22Rv1 (cell line): ENCODE measurements at regions not wholly inside any gene's neighbourhood (a gene's known extent, or its start where the extent isn't known, plus 50 kb on each side); places are given as distances from the start of the nearest gene placed in this dataset.

ENCODE experiments used
- ZFX ChIP-seq: fragments of 450-650 bp; IDR thresholded peaks from 2 replicates; pipeline ENCODE4 v1.6.1; 2017; ENCODE audit warnings: antibody characterized with exemption, borderline replicate concordance
- TF ChIP-seq, protein P1 (sequence below): fragments of 450-650 bp; IDR thresholded peaks from 2 replicates; pipeline ENCODE4 v1.5.1; 2017; ENCODE audit warnings: mild to moderate bottlenecking

DNA sequence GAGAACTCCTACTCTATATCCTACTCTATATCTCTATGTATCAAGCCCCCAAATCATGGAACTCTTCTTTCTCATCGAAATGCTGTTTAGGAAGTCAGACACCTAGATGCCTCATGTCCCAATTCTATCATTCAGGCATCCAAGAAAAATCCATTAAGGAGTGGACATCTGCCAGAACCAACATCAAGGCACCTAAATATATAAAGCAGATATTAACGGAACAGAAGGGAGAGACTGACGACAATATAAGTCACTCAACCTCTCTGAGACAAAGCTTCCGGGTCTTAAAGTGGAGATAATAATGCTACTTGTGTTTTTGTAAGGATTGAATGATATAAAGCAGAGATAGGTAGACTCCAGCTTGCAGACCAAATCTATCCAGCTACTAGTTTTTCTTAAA, 241.5 kb downstream of the NFATC2 start:
- TF ChIP-seq, protein P1, sequence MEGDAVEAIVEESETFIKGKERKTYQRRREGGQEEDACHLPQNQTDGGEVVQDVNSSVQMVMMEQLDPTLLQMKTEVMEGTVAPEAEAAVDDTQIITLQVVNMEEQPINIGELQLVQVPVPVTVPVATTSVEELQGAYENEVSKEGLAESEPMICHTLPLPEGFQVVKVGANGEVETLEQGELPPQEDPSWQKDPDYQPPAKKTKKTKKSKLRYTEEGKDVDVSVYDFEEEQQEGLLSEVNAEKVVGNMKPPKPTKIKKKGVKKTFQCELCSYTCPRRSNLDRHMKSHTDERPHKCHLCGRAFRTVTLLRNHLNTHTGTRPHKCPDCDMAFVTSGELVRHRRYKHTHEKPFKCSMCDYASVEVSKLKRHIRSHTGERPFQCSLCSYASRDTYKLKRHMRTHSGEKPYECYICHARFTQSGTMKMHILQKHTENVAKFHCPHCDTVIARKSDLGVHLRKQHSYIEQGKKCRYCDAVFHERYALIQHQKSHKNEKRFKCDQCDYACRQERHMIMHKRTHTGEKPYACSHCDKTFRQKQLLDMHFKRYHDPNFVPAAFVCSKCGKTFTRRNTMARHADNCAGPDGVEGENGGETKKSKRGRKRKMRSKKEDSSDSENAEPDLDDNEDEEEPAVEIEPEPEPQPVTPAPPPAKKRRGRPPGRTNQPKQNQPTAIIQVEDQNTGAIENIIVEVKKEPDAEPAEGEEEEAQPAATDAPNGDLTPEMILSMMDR: no peak
- no peak for TF ChIP-seq ZFX
